IMR-90 (cell line): ENCODE measurements at regions not wholly inside any gene's neighbourhood (a gene's known extent, or its start where the extent isn't known, plus 50 kb on each side); places are given as distances from the start of the nearest gene placed in this dataset.

Source experiments
- ATAC-seq: fragments of 200-7000 bp; cut with Tn5 transposase; 2 replicates; pipeline ENCODE4 v1.9.1; 2020; ENCODE audit warnings: low read depth, mild to moderate bottlenecking, moderate library complexity
- BruUV-seq: library from RNA; stranded (reverse); fragments of 400-500 nt; replicated peaks from 2 replicates; lab custom pipeline; 2021; lab: Mats Ljungman, UMichigan
- CTCF ChIA-PET: fragments of 300-600 bp; formaldehyde crosslinking; extraction: SDS; loops from one replicate; lab custom pipeline; 2021; ENCODE audit warnings: antibody characterized with exemption; lab: Yijun Ruan, JAX
- POLR2A ChIA-PET: fragments of 300-600 bp; sonication (Branson Sonifier 250); formaldehyde crosslinking; loops from one replicate; lab custom pipeline; 2022; ENCODE audit warnings: antibody characterized with exemption; ENCODE audit not compliant: unreplicated experiment; lab: Charles Lee
- DNase-seq: peaks from one replicate; pipeline ENCODE4 v3.0.0; 2013
- H2AFZ ChIP-seq: replicated peaks from 2 replicates; pipeline ENCODE3; 2013; ENCODE audit warnings: low read length, mild to moderate bottlenecking; ENCODE audit not compliant: poor library complexity
- H2AK5ac ChIP-seq: 2 replicates; pipeline ENCODE4 v1.6.1; 2013; ENCODE audit warnings: low read depth, low read length, inconsistent platforms
- H2AK9ac ChIP-seq: replicated peaks from 2 replicates; pipeline ENCODE3; 2013; ENCODE audit warnings: mild to moderate bottlenecking, low read depth, low read length, moderate library complexity; ENCODE audit not compliant: poor library complexity
- H2BK120ac ChIP-seq: 2 replicates; pipeline ENCODE4 v1.6.1; 2013; ENCODE audit warnings: low read depth, low read length, inconsistent platforms
- H2BK15ac ChIP-seq: 3 replicates; pipeline ENCODE4 v1.6.1; 2013; ENCODE audit warnings: low read depth, low read length, inconsistent platforms
- H2BK20ac ChIP-seq: 2 replicates; pipeline ENCODE4 v1.6.1; 2013; ENCODE audit warnings: low read depth, mild to moderate bottlenecking, inconsistent platforms, low read length, moderate library complexity
- H2BK5ac ChIP-seq: 2 replicates; pipeline ENCODE4 v1.6.1; 2013; ENCODE audit warnings: mild to moderate bottlenecking, low read depth, low read length, inconsistent platforms; ENCODE audit not compliant: poor library complexity, severe bottlenecking
- H3K14ac ChIP-seq: replicated peaks from 2 replicates; pipeline ENCODE4 v1.6.1; 2013; ENCODE audit warnings: low read depth, low read length, inconsistent platforms
- H3K18ac ChIP-seq: 2 replicates; pipeline ENCODE4 v1.6.1; 2013; ENCODE audit warnings: low read depth, low read length, control low read depth
- H3K23ac ChIP-seq: 2 replicates; pipeline ENCODE4 v1.6.1; 2013; ENCODE audit warnings: low read depth, low read length, inconsistent platforms
- H3K27ac ChIP-seq: 2 replicates; pipeline ENCODE4 v1.5.1; 2013; ENCODE audit warnings: mild to moderate bottlenecking, control low read depth, low read length; ENCODE audit not compliant: insufficient read depth
- H3K27me3 ChIP-seq: 2 replicates; pipeline ENCODE4 v1.6.1; 2013; ENCODE audit warnings: low read length; ENCODE audit not compliant: control insufficient read depth, insufficient read depth
- H3K36me3 ChIP-seq: 2 replicates; pipeline ENCODE4 v1.6.1; 2013; ENCODE audit warnings: low read length, mixed read lengths; ENCODE audit not compliant: control insufficient read depth, insufficient read depth
- H3K4ac ChIP-seq: 2 replicates; pipeline ENCODE4 v1.6.1; 2013; ENCODE audit warnings: low read depth, low read length, inconsistent platforms
- H3K4me1 ChIP-seq: 2 replicates; pipeline ENCODE4 v1.6.1; 2013; ENCODE audit warnings: low read length, mixed read lengths; ENCODE audit not compliant: control insufficient read depth, insufficient read depth
- H3K4me2 ChIP-seq: 2 replicates; pipeline ENCODE4 v1.6.1; 2013; ENCODE audit warnings: low read depth, mild to moderate bottlenecking, control low read depth, low read length, moderate library complexity
- H3K4me3 ChIP-seq: 2 replicates; pipeline ENCODE4 v1.5.1; 2013; ENCODE audit warnings: low read depth, mild to moderate bottlenecking, control low read depth, low read length, moderate library complexity; ENCODE audit not compliant: insufficient read depth
- H3K56ac ChIP-seq: 2 replicates; pipeline ENCODE4 v1.6.1; 2013; ENCODE audit warnings: low read length, inconsistent platforms; ENCODE audit not compliant: insufficient read depth; ENCODE audit errors: extremely low read depth
- H3K79me1 ChIP-seq, 2 experiments: 2 replicates each; pipeline ENCODE4 v1.6.1; 2013; ENCODE audit warnings: low read length in 2 of 2, inconsistent platforms in 1 of 2, low read depth in 1 of 2
- H3K9ac ChIP-seq: 2 replicates; pipeline ENCODE4 v1.6.1; 2013; ENCODE audit warnings: low read depth, low read length, control low read depth
- H3K9me1 ChIP-seq: 2 replicates; pipeline ENCODE4 v1.6.1; 2013; ENCODE audit warnings: low read length, inconsistent platforms; ENCODE audit not compliant: insufficient read depth
- H3K9me3 ChIP-seq: 2 replicates; pipeline ENCODE4 v1.6.1; 2013; ENCODE audit warnings: low read length; ENCODE audit not compliant: control insufficient read depth, insufficient read depth
- H4K20me1 ChIP-seq: 2 replicates; pipeline ENCODE4 v1.6.1; 2013; ENCODE audit warnings: low read length, inconsistent platforms; ENCODE audit not compliant: insufficient read depth
- H4K5ac ChIP-seq: 2 replicates; pipeline ENCODE4 v1.6.1; 2013; ENCODE audit warnings: mild to moderate bottlenecking, low read depth, low read length, control low read depth
- H4K8ac ChIP-seq, 2 experiments: 2 replicates each; pipeline ENCODE4 v1.6.1; 2013; ENCODE audit warnings: low read depth in 2 of 2, low read length in 2 of 2, control low read depth in 1 of 2, inconsistent platforms in 1 of 2
- H4K91ac ChIP-seq: 2 replicates; pipeline ENCODE4 v1.6.1; 2013; ENCODE audit warnings: low read depth, low read length, inconsistent platforms; ENCODE audit not compliant: insufficient read depth
- ELK1 ChIP-seq: fragments of 150-350 bp; IDR thresholded peaks from 2 replicates; pipeline ENCODE4 v1.6.1; 2016; ENCODE audit warnings: low read depth, mild to moderate bottlenecking, low read length, moderate library complexity, borderline replicate concordance
- FOS ChIP-seq: fragments of 150-350 bp; IDR thresholded peaks from 2 replicates; pipeline ENCODE4 v1.6.1; 2016; ENCODE audit warnings: low read depth, low read length
- MAFK ChIP-seq: IDR thresholded peaks from 2 replicates; pipeline ENCODE4 v1.6.1; 2012; ENCODE audit warnings: low read depth, low read length, improper control_type of control experiment
- MXI1 ChIP-seq: IDR thresholded peaks from 2 replicates; pipeline ENCODE4 v1.6.1; 2012; ENCODE audit warnings: low read depth, mild to moderate bottlenecking, low read length, moderate library complexity, borderline replicate concordance
- NFE2L2 ChIP-seq: fragments of 150-350 bp; IDR thresholded peaks from 2 replicates; pipeline ENCODE4 v1.6.1; 2016; ENCODE audit warnings: low read depth, mild to moderate bottlenecking, low read length
- RFX5 ChIP-seq: IDR thresholded peaks from 2 replicates; pipeline ENCODE4 v1.8.0; 2012; ENCODE audit warnings: low read depth, mild to moderate bottlenecking, low read length, moderate library complexity
- SMC3 ChIP-seq: fragments of 150-350 bp; IDR thresholded peaks from 2 replicates; pipeline ENCODE4 v1.6.1; 2016; ENCODE audit warnings: low read depth, mild to moderate bottlenecking, antibody characterized with exemption, low read length, moderate library complexity
- USF2 ChIP-seq: fragments of 150-350 bp; IDR thresholded peaks from 2 replicates; pipeline ENCODE4 v1.6.1; 2017; ENCODE audit warnings: mild to moderate bottlenecking, antibody characterized with exemption, low read length, low read depth
- WGBS, 2 experiments: methylation state at CpG; one replicate each; pipeline versions ENCODE4 v1.1.5 to v1.1.7; 2013; ENCODE audit warnings: missing lambda C conversion rate in 2 of 2; ENCODE audit not compliant: insufficient read length in 1 of 2; ENCODE audit errors: extremely low coverage in 2 of 2; 5-methylcytosine and 5-hydroxymethylcytosine counted together
- dilution Hi-C: fragments of 300-500 bp; cut with HindIII; formaldehyde crosslinking; loops from one replicate; pipeline ENCODE4 v1.14.3; 2018; ENCODE audit warnings: low sequenced_read_pairs; ENCODE audit not compliant: unreplicated experiment
- in situ Hi-C: fragments of 300-500 bp; cut with MboI; formaldehyde crosslinking; loops from 3 replicates; pipeline ENCODE4 v1.14.3; 2019; ENCODE audit warnings: low sequenced_read_pairs, inconsistent platforms, mixed read lengths
- intact Hi-C: fragments of 100-400 bp; cut with micrococcal nuclease; formaldehyde crosslinking; loops from 2 replicates; pipeline ENCODE4 v1.10.0; 2022

GRCh38 chr7:22043367-22043766 is 97.7 kb upstream of the CDCA7L start:
- TF ChIP-seq SMC3: no peak
- no peak for TF ChIP-seq ELK1
- no peak for TF ChIP-seq NFE2L2
- no peak for TF ChIP-seq USF2
- no peak for TF ChIP-seq RFX5
- TF ChIP-seq FOS: no peak
- TF ChIP-seq MAFK: no peak
- no peak for TF ChIP-seq MXI1

More at GRCh38 chr7:22043367-22043766, 97.7 kb upstream of the CDCA7L start:
- Histone ChIP-seq H3K4me2 (no peak overlapping the region), H3K4me3 (no peak overlapping the region), H4K91ac (no peak overlapping the region), H4K20me1 (no peaks in the 10 kb centered on the region), H2BK20ac (no peak overlapping the region), H3K9me3 (no peaks in the 10 kb centered on the region), H2BK120ac (no peak overlapping the region), H3K9ac (no peak overlapping the region), H3K79me1 (no peaks in the 10 kb centered on the region), H3K56ac (no peak overlapping the region), H3K23ac (no peak overlapping the region), H4K8ac (no peak overlapping the region), H3K18ac (no peak overlapping the region), H2AFZ (no peak overlapping the region), H3K4me1 (no peaks in the 10 kb centered on the region), H3K14ac (no peak overlapping the region), H2BK15ac (no peak overlapping the region), H2AK9ac (no peak overlapping the region), H3K9me1 (no peaks in the 10 kb centered on the region), H2AK5ac (no peak overlapping the region), H4K5ac (no peak overlapping the region), H3K27me3 (no peaks in the 10 kb centered on the region), H3K36me3 (no peaks in the 10 kb centered on the region), H2BK5ac (no peak overlapping the region), H3K4ac (no peak overlapping the region), H3K27ac (no peak overlapping the region)
- intact Hi-C loops (no loop called here), dilution Hi-C loops (no loop called here), in situ Hi-C loops (no loop called here)
- DNase-seq: no peak
- WGBS, 2 experiments: no CpG with 5 or more reads among the region's 5 CpGs
- BruUV-seq: no TSS peak
- ATAC-seq: no peak
- ChIA-PET POLR2A (no interaction called here), CTCF (no interaction called here)
